ACHN (cell line): ENCODE measurements at regions not wholly inside any gene's neighbourhood (a gene's known extent, or its start where the extent isn't known, plus 50 kb on each side); places are given as distances from the start of the nearest gene placed in this dataset.

Source experiments
- DNase-seq: peaks from one replicate; pipeline ENCODE4 v3.0.0-alpha.2; 2015
- in situ Hi-C: cut with HindIII; loops from 2 replicates; pipeline ENCODE4 v1.10.0; 2017; ENCODE audit warnings: low sequenced_read_pairs, low pct_ligation_motif_present, low pct_unique_long_range_greater_than_20kb

DNA sequence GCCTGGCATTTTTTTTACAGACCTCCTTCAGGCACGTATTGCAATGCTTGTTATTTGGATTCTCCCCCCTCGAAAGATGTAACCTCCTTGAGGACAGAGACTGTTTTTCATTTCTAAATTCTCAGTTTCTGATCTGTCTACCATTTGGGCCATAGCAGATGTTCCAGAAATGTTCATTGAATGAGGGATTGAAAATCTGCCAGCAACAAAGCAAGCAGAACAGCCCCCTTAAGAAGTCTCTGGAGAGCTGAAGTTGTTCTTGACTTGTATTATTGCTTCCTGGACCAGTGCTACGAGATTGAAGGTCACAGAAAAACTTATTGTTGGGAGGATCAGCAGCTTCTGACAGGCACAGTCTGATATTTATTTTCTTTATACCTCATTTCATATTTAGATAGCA is 355.5 kb downstream of the EPHA4 start:
- DNase-seq, result no peak
- in situ Hi-C loops, result no loop called here

DNA sequence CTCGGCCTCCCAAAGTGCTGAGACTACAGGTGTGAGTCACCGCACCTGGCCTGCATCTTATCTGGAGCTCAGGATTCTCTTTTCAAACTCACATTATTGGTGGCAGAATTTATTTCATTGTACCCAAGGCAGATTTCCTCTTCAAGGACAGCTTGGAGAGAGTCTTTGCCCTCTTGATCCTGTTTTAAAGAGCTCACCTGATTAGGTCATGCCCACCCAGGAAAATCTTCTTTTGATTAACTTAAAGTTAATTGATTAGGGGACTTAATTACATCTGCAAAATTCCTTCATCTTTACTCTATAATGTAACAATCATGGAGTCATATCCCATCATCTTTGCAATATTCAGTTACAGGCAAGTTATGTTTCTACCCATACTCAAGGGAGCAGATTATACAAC is 346.4 kb downstream of the EPHA4 start:
- no peak for DNase-seq
- in situ Hi-C loops, result no loop called here

- in situ Hi-C loops, result no loop called here
- no peak for DNase-seq
Observed at GRCh38 chr2:221228214-221228769, 343.8 kb downstream of the EPHA4 start.

GRCh38 chr2:221229099-221229498 is 343.0 kb downstream of the EPHA4 start:
- DNase-seq, result no peak
- in situ Hi-C loops, result no loop called here

DNA sequence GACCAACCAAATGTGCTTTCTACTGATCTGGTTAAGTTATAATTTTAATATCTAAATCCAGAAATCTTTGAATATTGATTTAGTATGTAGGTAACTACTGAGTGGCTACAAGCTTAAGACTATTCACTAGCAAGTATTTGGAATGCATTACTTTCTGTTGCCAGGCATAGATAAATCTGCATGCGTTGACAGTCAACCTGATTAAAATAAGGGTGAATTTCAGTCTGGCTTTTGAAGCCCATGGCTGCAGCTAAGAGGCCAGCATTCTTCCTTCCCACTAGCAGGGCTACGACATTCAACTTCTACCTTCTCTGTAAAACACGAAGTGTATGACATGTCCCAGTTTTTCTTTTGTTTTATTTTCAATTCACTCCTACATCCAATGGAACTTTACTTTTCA is 340.6 kb downstream of the EPHA4 start:
- no peak for DNase-seq
- in situ Hi-C loops, result no loop called here

- in situ Hi-C loops, result no loop called here
- DNase-seq, result no peak
Observed at GRCh38 chr2:221235941-221236340, 336.2 kb downstream of the EPHA4 start.

- in situ Hi-C loops, result no loop called here
Observed at GRCh38 chr2:221241072-221241471, 331.0 kb downstream of the EPHA4 start.

GRCh38 chr2:221243771-221244170 is 328.3 kb downstream of the EPHA4 start:
- no peak for DNase-seq
- in situ Hi-C loops, result no loop called here

More at GRCh38 chr2:221241072-221241471, 331.0 kb downstream of the EPHA4 start:
- DNase-seq, result no peak

- in situ Hi-C loops, result no loop called here
- no peak for DNase-seq
Observed at GRCh38 chr2:221245045-221245444, 327.1 kb downstream of the EPHA4 start.

DNA sequence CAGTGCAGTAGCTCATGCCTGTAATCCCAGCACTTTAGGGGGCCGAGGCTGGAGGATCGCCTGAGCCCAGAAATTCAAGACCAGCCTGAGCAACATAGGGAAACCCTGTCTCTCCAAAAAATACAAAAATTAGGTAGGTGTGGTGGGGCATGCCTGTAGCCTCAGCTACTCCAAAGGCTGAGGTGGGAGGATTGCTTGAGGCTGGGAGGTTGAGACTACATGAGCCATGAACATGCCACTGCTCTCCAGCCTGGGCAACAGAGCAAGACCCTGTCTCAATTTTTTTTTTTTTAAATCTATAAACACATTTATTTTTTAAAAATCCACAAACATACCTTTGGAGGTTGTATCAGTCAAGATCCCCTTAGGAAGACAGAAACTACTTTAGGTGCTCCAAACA is 326.3 kb downstream of the EPHA4 start:
- no peak for DNase-seq
- in situ Hi-C loops, result no loop called here

- DNase-seq, result no peak
- in situ Hi-C loops, result no loop called here
Observed at GRCh38 chr2:221254299-221254698, 317.8 kb downstream of the EPHA4 start.

DNA sequence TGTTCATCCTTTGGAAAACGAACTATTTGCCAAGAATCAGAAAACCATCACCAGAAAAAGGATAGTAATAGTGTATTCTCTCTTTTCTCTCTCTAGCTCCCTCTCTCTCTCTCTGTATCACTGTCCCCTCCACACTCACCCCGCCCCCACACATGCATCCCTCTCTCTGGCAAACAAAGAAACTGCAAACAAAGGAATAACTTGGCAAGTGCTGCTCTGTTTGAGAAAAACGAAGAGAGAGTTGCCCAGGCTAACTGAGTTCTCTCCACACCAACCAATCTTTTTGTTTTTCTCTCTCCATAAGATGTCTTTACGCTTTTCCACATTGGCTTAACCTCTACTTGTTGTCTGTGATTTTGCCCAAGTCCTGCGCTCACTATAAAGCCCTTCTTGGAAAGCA is 316.2 kb downstream of the EPHA4 start:
- no peak for DNase-seq
- in situ Hi-C loops, result no loop called here

DNA sequence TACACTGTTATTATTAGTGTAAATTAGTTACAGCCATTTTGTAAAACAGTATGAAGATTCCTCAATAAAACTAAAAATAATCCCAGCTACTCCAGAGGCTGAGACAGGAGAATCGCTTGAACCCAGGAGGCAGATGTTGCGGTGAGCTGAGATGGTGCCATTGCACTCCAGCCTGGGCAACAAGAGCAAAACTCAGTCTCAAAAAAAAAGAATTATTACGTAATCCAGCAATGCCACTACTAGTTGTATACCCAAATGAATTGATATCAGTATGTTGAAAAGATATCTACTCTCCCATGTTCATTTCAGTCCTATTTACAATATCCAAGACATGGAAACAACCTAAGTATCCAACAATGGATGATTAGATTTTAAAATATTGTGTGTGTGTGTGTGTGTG is 313.6 kb downstream of the EPHA4 start:
- in situ Hi-C loops, result no loop called here
- no peak for DNase-seq

DNA sequence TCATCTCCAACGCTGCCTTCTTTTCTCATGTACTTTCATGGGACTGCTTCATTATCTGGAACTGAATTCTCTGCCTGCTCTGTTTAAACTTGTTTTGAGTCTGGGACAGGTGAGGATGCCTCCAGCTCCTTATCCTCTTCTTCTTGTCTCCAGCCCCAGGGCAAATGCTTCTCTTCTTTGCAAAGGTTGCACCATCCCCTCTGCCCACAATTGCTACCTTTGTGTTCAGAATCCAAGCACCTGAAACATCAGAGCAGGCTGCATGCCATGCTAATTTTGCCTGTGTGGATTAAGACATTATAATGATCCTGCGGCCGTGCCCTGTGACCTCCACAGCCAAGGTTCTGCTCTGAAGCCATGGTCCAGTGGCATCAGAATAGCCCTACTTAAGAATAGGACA is 309.5 kb downstream of the EPHA4 start:
- DNase-seq, result no peak
- in situ Hi-C loops, result no loop called here

GRCh38 chr2:221263573-221263972 is 308.5 kb downstream of the EPHA4 start:
- no peak for DNase-seq
- in situ Hi-C loops, result no loop called here

- in situ Hi-C loops, result no loop called here
- no peak for DNase-seq
Observed at GRCh38 chr2:221264318-221264717, 307.8 kb downstream of the EPHA4 start.

DNA sequence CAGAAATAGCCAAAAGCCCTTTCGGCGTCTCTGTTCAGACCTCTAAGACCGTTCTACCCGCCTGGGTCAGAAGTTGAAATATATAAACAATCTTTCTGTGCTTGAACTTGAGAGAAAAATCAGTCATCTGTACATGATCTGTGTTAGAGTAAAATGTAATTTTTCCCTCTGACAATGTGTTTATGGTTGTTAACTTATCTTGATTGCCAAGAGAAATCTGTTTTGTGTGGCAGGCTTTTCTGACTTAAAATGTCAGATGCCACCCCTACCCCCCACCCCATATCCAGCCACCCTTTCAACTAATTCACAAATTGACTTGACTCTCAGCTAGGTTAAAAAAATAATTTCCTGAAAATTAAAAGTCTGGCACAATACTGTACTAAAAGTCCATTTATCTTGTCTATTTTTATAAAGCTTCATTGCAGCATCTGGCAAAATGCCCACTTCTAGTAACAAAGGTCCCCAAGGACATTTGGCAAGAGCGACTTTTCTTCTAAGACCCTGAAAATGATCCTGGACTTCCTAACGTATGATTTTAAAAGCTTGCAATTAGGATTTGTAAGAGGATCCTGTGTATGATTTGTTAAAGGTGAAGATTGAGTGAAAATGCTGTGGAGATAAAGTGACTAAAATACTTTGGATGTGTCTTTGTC is 304.2 kb downstream of the EPHA4 start:
- no peak for DNase-seq
- in situ Hi-C loops, result no loop called here

- in situ Hi-C loops, result no loop called here
Observed at GRCh38 chr2:221268631-221269030, 303.5 kb downstream of the EPHA4 start.

DNA sequence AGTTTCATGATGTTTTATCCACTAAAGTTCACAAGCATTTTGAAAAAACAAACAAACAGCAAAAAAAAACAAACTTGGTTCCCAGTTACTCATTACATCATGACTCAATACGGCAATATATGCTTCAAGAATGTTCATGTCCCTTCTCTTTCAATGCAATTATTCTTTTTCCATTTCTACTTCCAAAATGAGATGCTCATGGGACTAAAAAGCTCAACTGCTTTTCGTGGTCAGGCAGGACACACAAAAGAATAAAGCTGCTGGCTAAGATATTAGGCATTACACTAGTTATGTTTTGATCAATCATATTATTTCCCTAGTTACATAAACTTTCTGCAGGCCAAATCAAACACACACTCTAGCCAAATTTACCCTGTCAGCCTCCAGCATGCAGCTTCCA is 301.3 kb downstream of the EPHA4 start:
- in situ Hi-C loops, result no loop called here

More at GRCh38 chr2:221268631-221269030, 303.5 kb downstream of the EPHA4 start:
- no peak for DNase-seq

GRCh38 chr2:221272729-221273128 is 299.4 kb downstream of the EPHA4 start:
- in situ Hi-C loops, result no loop called here
- DNase-seq, result no peak

More for the DNA sequence above, 301.3 kb downstream of the EPHA4 start:
- no peak for DNase-seq
